Endothelial cell of umbilical vein (primary cell): ENCODE measurements at regions not wholly inside any gene's neighbourhood (a gene's known extent, or its start where the extent isn't known, plus 50 kb on each side); places are given as distances from the start of the nearest gene placed in this dataset.

Experiments
- BruUV-seq: library from RNA; stranded (reverse); fragments of 400-500 nt; replicated peaks from 2 replicates; lab custom pipeline; 2021; lab: Mats Ljungman, UMichigan
- CTCF ChIA-PET: fragments of 300-600, 350-600 bp; sonication (Branson Sonifier 250); formaldehyde crosslinking; loops from one replicate; lab custom pipeline; 2021; ENCODE audit warnings: antibody characterized with exemption, inconsistent platforms; lab: Charles Lee
- POLR2A ChIA-PET: fragments of 300-600, 350-600 bp; sonication (Branson Sonifier 250); formaldehyde crosslinking; loops from one replicate; lab custom pipeline; 2021; ENCODE audit warnings: antibody characterized with exemption, inconsistent platforms; lab: Charles Lee
- DNase-seq: peaks from one replicate; pipeline ENCODE4 v3.0.0-alpha.2; 2011; ENCODE audit warnings: low read depth, low spot score
- FAIRE-seq: peaks from 2 replicates; lab custom pipeline; 2011; peaks lifted over from hg19 to GRCh38; lab: Jason Lieb, UNC
- H2AFZ ChIP-seq: 2 replicates; pipeline ENCODE4 v1.6.0; 2012; ENCODE audit warnings: low read depth, low read length, control low read depth, inconsistent platforms
- H3K27ac ChIP-seq: 2 replicates; pipeline ENCODE4 v1.5.1; 2011; ENCODE audit warnings: low read depth, mild to moderate bottlenecking, control low read depth, low read length, moderate library complexity; ENCODE audit not compliant: insufficient read depth
- H3K27me3 ChIP-seq, 2 experiments: 2 replicates each; pipeline versions ENCODE4 v1.6.0 to v1.6.1; 2011; ENCODE audit warnings: low read length in 2 of 2, mixed read lengths in 1 of 2; ENCODE audit not compliant: control insufficient read depth in 2 of 2, insufficient read depth in 2 of 2
- H3K36me3 ChIP-seq, 2 experiments: 2 replicates in 1 of 2; 3 replicates in 1 of 2; pipeline ENCODE4 v1.5.1; 2011; ENCODE audit warnings: low read length in 2 of 2, mild to moderate bottlenecking in 1 of 2, moderate library complexity in 1 of 2; ENCODE audit not compliant: control insufficient read depth in 2 of 2, insufficient read depth in 2 of 2; ENCODE audit errors: extremely low read depth in 1 of 2
- H3K4me1 ChIP-seq: 3 replicates; pipeline ENCODE4 v1.5.1; 2011; ENCODE audit warnings: mild to moderate bottlenecking, low read length; ENCODE audit not compliant: control insufficient read depth, insufficient read depth; ENCODE audit errors: extremely low read depth
- H3K4me2 ChIP-seq: 2 replicates; pipeline ENCODE4 v1.6.1; 2011; ENCODE audit warnings: low read length, control low read depth, mixed read lengths; ENCODE audit not compliant: insufficient read depth
- H3K4me3 ChIP-seq, 3 experiments: fragments of 200-600 bp in 1 of 3; sonication (generic), shearing (Covaris generic) in 1 of 3; replicated peaks in 1 of 3; 2 replicates each; pipeline ENCODE4 v1.5.1; 2011 to 2016; ENCODE audit warnings: control low read depth in 3 of 3, low read length in 3 of 3, mild to moderate bottlenecking in 2 of 3, inconsistent platforms in 1 of 3, low read depth in 1 of 3, moderate library complexity in 1 of 3; ENCODE audit not compliant: insufficient read depth in 1 of 3
- H3K79me2 ChIP-seq: 2 replicates; pipeline ENCODE4 v1.6.0; 2012; ENCODE audit warnings: low read length, inconsistent platforms; ENCODE audit not compliant: control insufficient read depth, insufficient read depth
- H3K9ac ChIP-seq: replicated peaks from 2 replicates; pipeline ENCODE3; 2011; ENCODE audit warnings: low read length, control low read depth; ENCODE audit not compliant: insufficient read depth; ENCODE audit errors: extremely low read depth
- H3K9me1 ChIP-seq: replicated peaks from 3 replicates; pipeline ENCODE4 v1.6.0; 2011; ENCODE audit warnings: mild to moderate bottlenecking, low read length; ENCODE audit not compliant: control insufficient read depth, insufficient read depth; ENCODE audit errors: extremely low read depth
- H3K9me3 ChIP-seq: replicated peaks from 2 replicates; pipeline ENCODE4 v1.5.1; 2012; ENCODE audit warnings: low read length, inconsistent platforms; ENCODE audit not compliant: control insufficient read depth, insufficient read depth
- H4K20me1 ChIP-seq: replicated peaks from 2 replicates; pipeline ENCODE3; 2011; ENCODE audit warnings: mild to moderate bottlenecking, low read length; ENCODE audit not compliant: control insufficient read depth, insufficient read depth; ENCODE audit errors: extremely low read depth
- CTCF ChIP-seq, 2 donors: IDR thresholded peaks; 1 replicate in 1 of 2; 2 replicates in 1 of 2; pipeline ENCODE4 v1.5.1; 2011; ENCODE audit warnings: low read length in 2 of 2, mild to moderate bottlenecking in 2 of 2, moderate library complexity in 2 of 2, control low read depth in 1 of 2, inconsistent platforms in 1 of 2, low read depth in 1 of 2; ENCODE audit not compliant: insufficient read depth in 1 of 2; ENCODE audit errors: extremely low read depth in 1 of 2
- EZH2 ChIP-seq: IDR thresholded peaks from 2 replicates; pipeline ENCODE4 v1.6.1; 2012; ENCODE audit warnings: borderline replicate concordance, low read depth, mild to moderate bottlenecking, moderate library complexity, low read length, inconsistent platforms; ENCODE audit not compliant: severe bottlenecking
- FOS ChIP-seq: IDR thresholded peaks from 2 replicates; pipeline ENCODE4 v1.6.1; 2011; ENCODE audit warnings: mild to moderate bottlenecking, low read length, moderate library complexity, borderline replicate concordance; ENCODE audit not compliant: insufficient read depth
- GATA2 ChIP-seq: IDR thresholded peaks from 2 replicates; pipeline ENCODE4 v1.7.0; 2011; ENCODE audit warnings: low read depth, mild to moderate bottlenecking, moderate library complexity, mixed read lengths, low read length; ENCODE audit not compliant: insufficient read length, insufficient read depth
- JUN ChIP-seq: IDR thresholded peaks from 2 replicates; pipeline ENCODE4 v1.6.1; 2011; ENCODE audit warnings: borderline replicate concordance, low read depth; ENCODE audit not compliant: insufficient read length, insufficient read depth
- MAX ChIP-seq: IDR thresholded peaks from 2 replicates; pipeline ENCODE4 v1.6.1; 2011; ENCODE audit not compliant: insufficient read depth, insufficient read length
- MYC ChIP-seq: IDR thresholded peaks from one replicate; pipeline ENCODE4 v1.6.1; 2011; ENCODE audit warnings: mild to moderate bottlenecking, low read depth, low read length
- POLR2A ChIP-seq: IDR thresholded peaks from 2 replicates; pipeline ENCODE4 v1.6.1; 2012; ENCODE audit warnings: low read depth, mild to moderate bottlenecking, control low read depth, low read length
- POLR2AphosphoS5 ChIP-seq: IDR thresholded peaks from 2 replicates; pipeline ENCODE4 v1.6.1; 2012; ENCODE audit warnings: low read depth, mild to moderate bottlenecking, control low read depth, low read length, moderate library complexity; ENCODE audit not compliant: insufficient read depth
- dilution Hi-C: fragments of 300-500 bp; cut with MboI; formaldehyde crosslinking; loops from one replicate; pipeline ENCODE4 v1.15.0; 2019; ENCODE audit warnings: low sequenced_read_pairs; ENCODE audit not compliant: extremely low pct_ligation_motif_present
- intact Hi-C: fragments of 100-400 bp; cut with micrococcal nuclease; formaldehyde crosslinking; loops from one replicate; pipeline ENCODE4 v1.10.0; 2022

GRCh38 chr15:36499412-36500389 is 79.7 kb upstream of the CDIN1 start:
- intact Hi-C loops, result loop anchor here (5.0 to 10.0 kb wide), 5 partner anchors 383 to 1383 kb away; partner anchors contain the start of gene MEIS2
- Histone ChIP-seq H3K36me3 (no peaks in the 10 kb centered on the region), H3K4me2 (no peak overlapping the region), H3K79me2 (no peaks in the 10 kb centered on the region), H3K27me3 (peaks cover 0 to 2% of the 10 kb centered on the region in 2 experiments), H3K9ac (no peak overlapping the region), H4K20me1 (no peaks in the 10 kb centered on the region), H3K4me3 (no peak overlapping the region), H3K9me1 (no peaks in the 10 kb centered on the region), H2AFZ (no peak overlapping the region), H3K4me1 (peaks cover 4% of the 10 kb centered on the region), H3K27ac (no peak overlapping the region), H3K9me3 (no peaks in the 10 kb centered on the region)
- DNase-seq, result no peak
- dilution Hi-C loops, result no loop called here
- BruUV-seq, result no TSS peak
- ChIA-PET POLR2A (no interaction called here), CTCF (interaction anchor here (0.8 to 1.0 kb wide), 5 partner anchors 159 to 1055 kb away, joined by 3 to 4 read pairs (median 4); no protein-coding TSS in a partner anchor)
- no peak for FAIRE-seq
- TF ChIP-seq POLR2AphosphoS5 (no peak), MYC (no peak), EZH2 (no peak), GATA2 (no peak), FOS (no peak), MAX (no peak), JUN (no peak), CTCF (IDR thresholded peaks at IDR 0.05; ENCODE audit: extremely low read depth in 1 of 2, insufficient read depth in 1 of 2, low read depth in 1 of 2, low read length in 2 of 2) (no peak), POLR2A (no peak)
